GM12878 (cell line): ENCODE measurements at regions not wholly inside any gene's neighbourhood (a gene's known extent, or its start where the extent isn't known, plus 50 kb on each side); places are given as distances from the start of the nearest gene placed in this dataset.

Experiments used
- ATAC-seq: fragments of 200-7000 bp; cut with Tn5 transposase; 3 replicates; pipeline ENCODE4 v1.9.1; 2020; ENCODE audit warnings: mild to moderate bottlenecking, moderate library complexity
- BruUV-seq: library from RNA; stranded (reverse); fragments of 400-500 nt; replicated peaks from 2 replicates; lab custom pipeline; 2021; lab: Mats Ljungman, UMichigan
- CTCF ChIA-PET: fragments of 300-600 bp; sonication (Branson Sonifier 250); formaldehyde crosslinking; extraction: SDS; loops from one replicate; lab custom pipeline; 2021; ENCODE audit warnings: inconsistent platforms; lab: Yijun Ruan, JAX
- POLR2A ChIA-PET: fragments of 350-600 bp; formaldehyde crosslinking; extraction: SDS; loops from one replicate; lab custom pipeline; 2021; ENCODE audit warnings: inconsistent platforms; lab: Charles Lee
- RAD21 ChIA-PET: fragments of 300-600 bp; sonication (Branson Sonifier 250); formaldehyde crosslinking; loops from one replicate; lab custom pipeline; 2023; ENCODE audit warnings: antibody characterized with exemption; ENCODE audit not compliant: unreplicated experiment; lab: Charles Lee
- SMC1A ChIA-PET: fragments of 300-600 bp; sonication (Branson Sonifier 250); formaldehyde crosslinking; loops from one replicate; lab custom pipeline; 2023; ENCODE audit not compliant: unreplicated experiment, uncharacterized antibody; lab: Charles Lee
- DNase-seq: peaks from one replicate; pipeline ENCODE4 v3.0.0-alpha.2; 2011; ENCODE audit warnings: low read depth, low spot score
- FAIRE-seq: peaks from 3 replicates; lab custom pipeline; 2011; peaks lifted over from hg19 to GRCh38; lab: Jason Lieb, UNC
- H2AFZ ChIP-seq: 2 replicates; pipeline ENCODE4 v1.6.0; 2011; ENCODE audit warnings: low read depth, low read length, control low read depth; ENCODE audit not compliant: control insufficient read depth
- H3K27ac ChIP-seq: 2 replicates; pipeline ENCODE4 v1.5.1; 2011; ENCODE audit warnings: control low read depth; ENCODE audit not compliant: control insufficient read depth, insufficient read depth
- H3K27me3 ChIP-seq, 2 experiments: replicated peaks in 1 of 2; 2 replicates each; pipeline versions ENCODE4 v1.6.0 to v1.6.1; 2011; ENCODE audit warnings: low read length in 1 of 2; ENCODE audit not compliant: control insufficient read depth in 2 of 2, insufficient read depth in 2 of 2
- H3K36me3 ChIP-seq, 2 experiments: 2 replicates each; pipeline ENCODE4 v1.5.1; 2011; ENCODE audit warnings: low read length in 1 of 2; ENCODE audit not compliant: control insufficient read depth in 2 of 2, insufficient read depth in 2 of 2
- H3K4me1 ChIP-seq: 2 replicates; pipeline ENCODE4 v1.6.1; 2011; ENCODE audit warnings: mild to moderate bottlenecking, low read length, moderate library complexity, mixed read lengths; ENCODE audit not compliant: control insufficient read depth, insufficient read depth
- H3K4me2 ChIP-seq: 2 replicates; pipeline ENCODE4 v1.6.0; 2011; ENCODE audit warnings: control low read depth; ENCODE audit not compliant: control insufficient read depth, insufficient read depth
- H3K4me3 ChIP-seq: fragments of 200-600 bp; sonication (generic); 2 replicates; pipeline ENCODE4 v1.5.1; 2016
- H3K79me2 ChIP-seq: 2 replicates; pipeline ENCODE4 v1.6.0; 2011; ENCODE audit warnings: low read length; ENCODE audit not compliant: control insufficient read depth, insufficient read depth
- H3K9ac ChIP-seq: 2 replicates; pipeline ENCODE4 v1.8.0; 2011; ENCODE audit warnings: low read length, control low read depth, mixed read lengths; ENCODE audit not compliant: control insufficient read depth, insufficient read depth
- H3K9me3 ChIP-seq: replicated peaks from 3 replicates; pipeline ENCODE4 v1.5.1; 2011; ENCODE audit warnings: mild to moderate bottlenecking, low read length; ENCODE audit not compliant: control insufficient read depth, insufficient read depth
- H4K20me1 ChIP-seq: 2 replicates; pipeline ENCODE4 v1.6.0; 2011; ENCODE audit not compliant: control insufficient read depth, insufficient read depth
- BMI1 ChIP-seq: fragments of 450-650 bp; IDR thresholded peaks from 2 replicates; pipeline ENCODE4 v1.6.1; 2016; ENCODE audit warnings: mild to moderate bottlenecking, moderate library complexity, borderline replicate concordance
- CHD4 ChIP-seq: fragments of 200-600 bp; sonication (generic); IDR thresholded peaks from 2 replicates; pipeline ENCODE4 v1.6.1; 2016; ENCODE audit warnings: mild to moderate bottlenecking
- FOXK2 ChIP-seq: fragments of 450-650 bp; IDR thresholded peaks from 2 replicates; pipeline ENCODE4 v1.6.1; 2017; ENCODE audit warnings: mild to moderate bottlenecking, moderate library complexity
- IRF3 ChIP-seq: fragments of 450-650 bp; IDR thresholded peaks from 2 replicates; pipeline ENCODE4 v1.6.1; 2014; ENCODE audit warnings: mild to moderate bottlenecking
- NRF1 ChIP-seq: conservative IDR thresholded peaks from 2 replicates; pipeline ENCODE4 v1.6.1; 2011; ENCODE audit warnings: mild to moderate bottlenecking, low read depth, low read length, improper control_type of control experiment
- PAX8 ChIP-seq: fragments of 450-650 bp; IDR thresholded peaks from 2 replicates; pipeline ENCODE4 v1.6.1; 2017; ENCODE audit warnings: mild to moderate bottlenecking, moderate library complexity
- PBX3 ChIP-seq: IDR thresholded peaks from 2 replicates; pipeline ENCODE4 v1.6.1; 2011; ENCODE audit warnings: mild to moderate bottlenecking, low read depth, low read length, moderate library complexity; ENCODE audit not compliant: insufficient replicate concordance
- PRDM15 ChIP-seq: fragments of 450-650 bp; formaldehyde crosslinking; IDR thresholded peaks from 2 replicates; pipeline ENCODE4 v1.4.0; 2020; ENCODE audit warnings: mild to moderate bottlenecking, moderate library complexity
- SMARCA5 ChIP-seq: fragments of 450-650 bp; IDR thresholded peaks from 2 replicates; pipeline ENCODE4 v1.6.1; 2017; ENCODE audit warnings: mild to moderate bottlenecking
- TAF1 ChIP-seq: IDR thresholded peaks from 2 replicates; pipeline ENCODE4 v1.6.1; 2011; ENCODE audit warnings: mild to moderate bottlenecking, low read depth, low read length, borderline replicate concordance
- YY1 ChIP-seq: IDR thresholded peaks from 2 replicates; pipeline ENCODE4 v1.6.1; 2011; ENCODE audit warnings: low read depth, mild to moderate bottlenecking, low read length
- WGBS: methylation state at CpG from one replicate; pipeline ENCODE4 v1.1.6; 2016; ENCODE audit warnings: low lambda C conversion rate; ENCODE audit not compliant: insufficient replicate concordance, insufficient coverage; ENCODE audit errors: missing lambda C conversion rate; 5-methylcytosine and 5-hydroxymethylcytosine counted together
- in situ Hi-C: fragments of 300-500 bp; cut with MboI; formaldehyde crosslinking; loops from 9 replicates; pipeline ENCODE4 v1.14.3; 2018; ENCODE audit warnings: mixed read lengths
- intact Hi-C: fragments of 100-400 bp; cut with micrococcal nuclease; formaldehyde crosslinking; loops from one replicate; pipeline ENCODE4 v1.14.2; 2022; ENCODE audit not compliant: unreplicated experiment

GRCh38 chr2:8204711-8205110 is 477.1 kb upstream of the ID2 start:
- peaks cover 8% of the 10 kb centered on the region; the same call in 1 of the 2 replicates for H3K4me1 ChIP-seq
- BruUV-seq: no TSS peak
- H3K27me3 ChIP-seq: no peaks in the 10 kb centered on the region
- in situ Hi-C loops (no loop called here), intact Hi-C loops (no loop called here)
- TF ChIP-seq IRF3: no peak
- TF ChIP-seq NRF1: no peak
- no peak for TF ChIP-seq BMI1
- no peak for TF ChIP-seq FOXK2
- no peak for TF ChIP-seq YY1
- no peak for TF ChIP-seq PBX3
- no peak for TF ChIP-seq CHD4
- TF ChIP-seq PRDM15 (CRISPR knock-in tag): no peak
- no peak for TF ChIP-seq PAX8
- no peak for TF ChIP-seq SMARCA5
- TF ChIP-seq TAF1: no peak
- no peak overlapping the region for H3K4me3 ChIP-seq
- no peaks in the 10 kb centered on the region; a peak in 1 of 4 replicates for H3K36me3 ChIP-seq
- WGBS: 23% methylated on average over 2 of the region's 2 CpGs
- no peak overlapping the region for H2AFZ ChIP-seq
- ChIA-PET CTCF (interaction anchor here (1.2 kb wide), 1 partner anchor 33 kb away, joined by 4 read pairs; no protein-coding TSS in a partner anchor), POLR2A (interaction anchor here (0.6 to 1.4 kb wide), 3 partner anchors 9 to 784 kb away, joined by 3 to 5 read pairs (median 3); no protein-coding TSS in a partner anchor), RAD21 (interaction anchor here (0.7 to 1.6 kb wide), 7 partner anchors 24 to 777 kb away, joined by 3 to 4 read pairs (median 3); no protein-coding TSS in a partner anchor), SMC1A (interaction anchor here (0.6 to 1.8 kb wide), 9 partner anchors 8 to 459 kb away, joined by 3 to 8 read pairs (median 3); no protein-coding TSS in a partner anchor)
- FAIRE-seq: no peak
- no peaks in the 10 kb centered on the region for H3K79me2 ChIP-seq
- H3K27ac ChIP-seq: no peak overlapping the region
- DNase-seq: no peak
- no peak overlapping the region for H3K4me2 ChIP-seq
- peaks cover 9% of the 10 kb centered on the region for H3K9me3 ChIP-seq
- H4K20me1 ChIP-seq: no peaks in the 10 kb centered on the region
- no peak overlapping the region for H3K9ac ChIP-seq
- no peak for ATAC-seq
